ENCODE measurements at regions not wholly inside any gene's neighbourhood (a gene's known extent, or its start where the extent isn't known, plus 50 kb on each side); places are given as distances from the start of the nearest gene placed in this dataset.

DNA sequence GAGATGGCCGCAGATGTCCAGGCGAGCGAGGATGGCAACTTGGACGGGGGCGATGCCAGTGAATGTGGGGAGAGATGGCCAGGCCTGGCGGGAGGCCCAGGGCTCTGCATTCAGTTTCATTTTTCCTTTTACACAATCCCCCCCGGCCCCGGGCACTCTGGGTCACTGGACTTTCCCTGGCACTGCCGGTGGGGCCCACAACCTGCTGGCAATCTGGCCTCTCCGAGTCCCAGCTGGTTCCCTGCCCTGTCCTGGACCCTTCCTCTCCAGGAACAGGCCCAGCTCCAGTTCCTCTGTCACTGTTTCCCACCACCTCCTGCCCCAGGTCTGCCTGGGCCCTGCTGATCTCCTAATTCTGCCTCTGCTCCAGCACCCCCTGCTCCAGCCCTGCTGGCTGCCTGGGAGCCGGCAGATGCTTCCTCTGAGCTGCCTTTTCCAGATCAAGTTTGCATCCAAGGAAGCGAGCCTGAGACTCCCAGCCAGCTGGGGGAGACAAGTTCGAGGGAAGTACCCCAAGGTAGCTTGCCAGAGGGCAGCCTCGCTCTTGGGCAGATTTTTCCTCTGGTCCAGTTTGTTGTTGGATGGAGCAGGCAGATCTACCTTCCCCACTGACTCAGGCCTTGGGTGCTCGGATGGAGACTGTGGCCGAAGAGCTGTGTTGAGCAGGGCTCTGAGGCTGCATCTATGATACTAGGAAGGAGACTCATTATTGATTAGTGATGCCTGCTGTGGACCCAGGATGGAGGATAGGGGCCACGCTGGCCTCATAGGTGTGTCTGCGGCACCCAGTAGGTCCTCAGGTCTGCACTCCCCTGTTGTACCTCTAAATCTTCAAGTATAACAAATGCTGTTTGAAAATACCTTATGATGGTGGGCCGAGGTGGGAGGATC is 83.2 kb downstream of the CEBPB start:
- no peak for TF ChIP-seq GATA2 (IDR thresholded peaks at IDR 0.05; ENCODE audit: low read depth, low read length)
- TF ChIP-seq GATA3 (IDR thresholded peaks at IDR 0.05; ENCODE audit: low read depth, low read length) = no peak

- TF ChIP-seq GATA3 (IDR thresholded peaks at IDR 0.05; ENCODE audit: low read depth, low read length) (no peak), GATA2 (IDR thresholded peaks at IDR 0.05; ENCODE audit: low read depth, low read length) (no peak)
These were observed 84.2 kb downstream of the CEBPB start for GRCh38 chr20:50274570-50275430.

- TF ChIP-seq GATA2 (IDR thresholded peaks at IDR 0.05; ENCODE audit: low read depth, low read length) (no peak), GATA3 (IDR thresholded peaks at IDR 0.05; ENCODE audit: low read depth, low read length) (no peak)
These were observed 85.8 kb downstream of the CEBPB start for GRCh38 chr20:50276119-50277063.

DNA sequence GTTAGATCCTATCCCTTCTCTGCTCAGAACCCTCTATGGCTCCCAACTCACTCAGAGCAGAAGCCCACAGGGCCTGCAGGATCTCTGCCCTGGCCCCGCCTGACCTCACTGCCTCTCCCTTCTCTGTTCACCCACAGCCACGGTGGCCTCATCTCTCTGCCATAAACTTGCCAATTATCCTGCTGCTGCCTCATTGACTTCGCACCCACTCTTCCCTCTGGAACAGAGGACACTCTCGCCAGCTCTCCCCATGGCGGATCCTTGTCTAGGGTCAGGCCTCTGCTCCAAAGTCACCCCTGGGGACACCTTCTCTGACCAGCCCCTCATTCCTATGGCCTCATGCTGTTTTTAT is 86.4 kb downstream of the CEBPB start:
- TF ChIP-seq GATA2 (IDR thresholded peaks at IDR 0.05; ENCODE audit: low read depth, low read length) (no peak), GATA3 (IDR thresholded peaks at IDR 0.05; ENCODE audit: low read depth, low read length) (no peak)

- TF ChIP-seq GATA2 (IDR thresholded peaks at IDR 0.05; ENCODE audit: low read depth, low read length) = no peak
- no peak for TF ChIP-seq GATA3 (IDR thresholded peaks at IDR 0.05; ENCODE audit: low read depth, low read length)
These were observed 87.1 kb downstream of the CEBPB start for GRCh38 chr20:50277460-50278376.

GRCh38 chr20:50278377-50278683 is 87.7 kb downstream of the CEBPB start:
- TF ChIP-seq GATA2 (IDR thresholded peaks at IDR 0.05; ENCODE audit: low read depth, low read length) = no peak
- TF ChIP-seq GATA3 (IDR thresholded peaks at IDR 0.05; ENCODE audit: low read depth, low read length) = no peak

DNA sequence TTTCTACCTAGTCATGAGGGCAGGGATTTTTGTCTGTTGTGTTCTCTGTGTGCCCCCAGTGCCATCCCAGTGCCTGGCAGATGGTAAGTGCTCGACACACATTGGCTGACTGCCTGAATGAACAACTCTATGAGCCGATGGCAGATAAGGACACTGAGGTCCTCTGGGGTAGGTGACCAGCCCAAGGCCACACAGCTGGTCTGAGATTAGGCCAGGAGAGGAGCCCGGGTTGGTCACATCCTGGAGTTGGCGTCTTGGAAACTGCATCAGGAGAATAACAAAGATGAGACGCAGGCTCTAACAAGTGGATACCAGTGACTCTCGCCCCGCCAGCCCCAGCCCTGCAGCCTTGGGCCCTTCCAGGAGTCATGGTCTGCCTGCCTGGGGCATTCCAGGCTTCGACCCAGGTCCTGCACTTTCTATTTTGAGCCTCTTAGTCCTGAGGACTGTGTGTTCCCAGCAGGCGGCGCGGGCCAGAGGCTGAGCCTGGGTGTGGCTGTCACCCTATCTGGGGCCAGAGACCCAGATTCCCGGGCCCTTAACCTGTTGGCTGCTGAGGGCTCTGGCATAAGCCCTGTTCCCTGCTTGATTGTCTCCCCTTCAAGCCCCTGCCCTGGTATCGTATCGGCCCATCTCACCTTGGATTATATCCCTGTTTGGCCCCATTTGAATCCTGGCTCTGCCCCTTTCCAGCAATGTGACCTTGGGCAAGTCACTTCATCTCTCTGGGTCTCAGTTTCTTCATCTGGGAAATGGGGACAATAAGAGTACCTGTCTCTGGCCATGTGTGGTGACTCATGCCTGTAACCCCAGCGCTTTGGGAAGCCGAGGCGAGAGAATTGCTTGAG is 88.3 kb downstream of the CEBPB start:
- no peak for TF ChIP-seq GATA3 (IDR thresholded peaks at IDR 0.05; ENCODE audit: low read depth, low read length)
- no peak for TF ChIP-seq GATA2 (IDR thresholded peaks at IDR 0.05; ENCODE audit: low read depth, low read length)

DNA sequence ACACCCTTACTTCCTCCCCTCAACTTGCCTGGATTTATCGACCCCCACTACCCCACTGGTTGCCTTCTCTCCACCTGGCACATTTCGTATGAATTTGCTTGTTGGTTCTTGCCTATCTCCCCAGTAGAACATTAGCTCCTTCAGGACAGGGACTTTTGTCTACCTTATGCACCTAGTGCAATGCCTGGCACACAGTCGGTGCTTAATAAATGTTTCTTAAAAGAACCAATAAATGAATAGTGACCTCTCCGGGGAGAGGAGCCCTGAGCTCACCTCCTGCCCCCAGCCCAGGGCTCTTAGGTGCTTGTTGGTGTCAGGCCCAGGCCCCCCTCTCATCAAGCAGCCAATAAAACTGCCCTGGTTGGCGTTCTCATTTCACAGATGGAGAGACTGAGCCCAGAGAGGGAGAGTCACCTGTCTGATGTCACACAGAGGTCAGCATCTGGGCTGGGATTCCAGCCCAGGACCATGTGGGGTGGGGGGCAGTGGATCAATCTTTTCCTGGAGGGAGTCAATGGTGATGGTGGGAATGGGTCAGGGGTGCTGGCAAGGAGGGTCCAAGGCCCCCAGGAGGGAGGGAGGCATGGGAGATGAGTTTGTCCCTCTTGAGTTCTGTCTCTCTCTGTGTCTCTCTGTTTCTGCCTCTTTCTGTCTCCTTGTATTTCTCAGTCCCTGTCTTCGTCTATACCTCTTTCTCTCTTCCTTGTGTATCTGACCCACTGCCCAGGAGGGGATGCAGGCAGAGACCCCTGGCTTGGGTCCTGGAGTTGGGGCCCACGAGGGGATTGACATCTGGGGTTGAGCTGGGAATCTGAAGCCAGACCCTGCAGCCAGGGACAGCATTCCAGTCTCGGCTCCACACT is 89.6 kb downstream of the CEBPB start:
- TF ChIP-seq GATA3 (IDR thresholded peaks at IDR 0.05; ENCODE audit: low read depth, low read length) (no peak), GATA2 (IDR thresholded peaks at IDR 0.05; ENCODE audit: low read depth, low read length) (no peak)

GRCh38 chr20:50280851-50281655 is 90.4 kb downstream of the CEBPB start:
- no peak for TF ChIP-seq GATA3 (IDR thresholded peaks at IDR 0.05; ENCODE audit: low read depth, low read length)
- no peak for TF ChIP-seq GATA2 (IDR thresholded peaks at IDR 0.05; ENCODE audit: low read depth, low read length)

DNA sequence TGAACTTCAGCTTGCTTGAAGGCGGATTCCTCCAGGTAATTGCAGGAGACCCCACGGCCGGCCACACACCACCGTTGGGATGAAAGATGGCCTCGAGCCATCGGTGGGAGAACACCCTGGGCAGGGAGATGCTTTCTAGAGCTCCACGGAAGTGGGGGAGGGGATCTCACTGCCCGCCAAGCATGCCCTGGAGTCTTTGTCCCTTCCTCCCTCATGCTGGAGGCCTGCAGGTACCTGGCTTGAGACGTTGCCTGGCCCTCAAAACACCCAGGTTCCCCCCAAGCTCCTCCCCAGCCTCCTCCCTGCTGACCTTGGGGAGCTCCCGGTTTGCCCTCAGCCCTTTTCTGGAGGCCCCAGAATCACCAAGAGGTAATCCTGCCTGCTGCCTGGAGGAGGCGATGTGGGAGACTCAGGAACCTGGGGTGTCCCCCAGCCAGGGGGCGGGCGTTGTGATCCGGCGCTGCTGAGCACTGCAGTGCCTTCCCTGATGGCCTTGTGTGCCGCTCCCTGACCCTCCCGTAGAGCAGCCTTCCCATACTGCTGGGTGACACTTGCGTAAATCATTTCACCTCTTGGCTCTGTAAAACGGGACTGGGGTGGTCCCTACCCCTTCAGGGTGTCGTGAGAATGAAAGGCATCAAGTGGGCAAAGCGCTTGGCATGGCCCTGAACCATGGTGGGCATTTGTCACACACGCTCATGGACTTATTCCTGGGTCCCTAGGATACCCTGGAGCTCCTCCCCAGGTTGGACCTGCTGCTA is 91.4 kb downstream of the CEBPB start:
- TF ChIP-seq GATA2 (IDR thresholded peaks at IDR 0.05; ENCODE audit: low read depth, low read length) (no peak), GATA3 (IDR thresholded peaks at IDR 0.05; ENCODE audit: low read depth, low read length) (no peak)
